GM12874 (cell line): ENCODE measurements at regions not wholly inside any gene's neighbourhood (a gene's known extent, or its start where the extent isn't known, plus 50 kb on each side); places are given as distances from the start of the nearest gene placed in this dataset.

Source experiments
- CTCF ChIP-seq: IDR thresholded peaks from 2 replicates; pipeline ENCODE4 v1.5.1; 2011; ENCODE audit warnings: low read depth, mild to moderate bottlenecking, control low read depth, low read length, moderate library complexity; ENCODE audit not compliant: insufficient read depth

- TF ChIP-seq CTCF = no peak
Measured at GRCh38 chr6:165186041-165186440, 123.4 kb downstream of the C6orf118 start.

- no peak for TF ChIP-seq CTCF
Measured at GRCh38 chr6:165184192-165184979, 125.0 kb downstream of the C6orf118 start.

GRCh38 chr6:165183496-165184140 lies 125.8 kb downstream of the C6orf118 start:
- TF ChIP-seq CTCF = no peak

GRCh38 chr6:165183071-165183470 lies 126.3 kb downstream of the C6orf118 start:
- no peak for TF ChIP-seq CTCF

DNA sequence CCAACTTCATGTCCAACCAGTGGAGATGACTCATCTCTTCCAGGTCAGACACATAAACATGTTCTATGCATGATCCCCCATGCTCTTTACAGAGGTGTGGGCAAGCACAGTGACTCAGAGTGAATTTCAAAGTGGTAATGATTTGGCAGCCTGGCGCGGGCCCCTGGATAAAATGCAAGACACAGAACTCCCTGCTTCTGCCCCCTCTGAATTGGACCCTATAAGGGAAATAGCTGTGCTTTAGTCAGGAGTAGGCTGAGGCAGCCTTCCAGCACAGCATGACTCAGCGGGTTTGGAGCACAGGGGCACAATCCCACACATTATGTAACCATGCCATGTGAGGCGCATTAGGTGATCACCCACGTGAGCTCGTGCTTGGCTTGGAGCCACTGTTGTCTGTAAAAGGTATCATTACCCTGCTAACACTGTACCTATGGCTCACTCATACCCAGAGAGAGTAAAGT lies 127.4 kb downstream of the C6orf118 start:
- no peak for TF ChIP-seq CTCF

- TF ChIP-seq CTCF = no peak
Measured at GRCh38 chr6:165178056-165178455, 131.3 kb downstream of the C6orf118 start.

DNA sequence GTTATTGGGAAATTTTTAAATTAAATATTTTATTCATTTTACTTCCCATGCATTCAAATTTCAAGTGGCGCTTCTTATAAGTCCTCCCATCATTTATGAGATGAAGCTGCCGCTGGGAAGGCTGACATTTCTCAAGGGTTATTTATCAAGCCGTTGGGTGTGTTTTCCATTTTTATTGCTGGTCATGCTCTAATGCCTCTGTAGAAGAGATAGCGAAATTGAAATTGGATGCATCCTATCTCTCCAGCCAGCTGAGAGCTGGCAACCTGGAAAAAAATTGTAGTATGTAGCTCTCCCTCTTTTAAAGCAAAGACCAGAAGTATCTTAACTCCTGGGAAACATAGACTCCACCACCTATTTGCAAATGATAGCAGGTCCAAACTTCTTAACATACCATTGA lies 135.9 kb downstream of the C6orf118 start:
- TF ChIP-seq CTCF = no peak
